ENCODE measurements at regions not wholly inside any gene's neighbourhood (a gene's known extent, or its start where the extent isn't known, plus 50 kb on each side); places are given as distances from the start of the nearest gene placed in this dataset.

- TF ChIP-seq FOXP2 (optimal IDR thresholded peaks at IDR 0.05; ENCODE audit: control extremely low read depth, extremely low read length, insufficient read depth) (no peak), EZH2 (IDR thresholded peaks at IDR 0.05) (no peak), POLR2AphosphoS5 (IDR thresholded peaks at IDR 0.05; ENCODE audit: borderline replicate concordance, low read depth, low read length) (no peak)
Observed at GRCh38 chr21:43334214-43334958, 92.5 kb downstream of the SIK1 start.

Data from SK-N-MC (cell line).